WTC11 (cell line): ENCODE measurements at regions not wholly inside any gene's neighbourhood (a gene's known extent, or its start where the extent isn't known, plus 50 kb on each side); places are given as distances from the start of the nearest gene placed in this dataset.

Source experiments
- ATAC-seq: fragments of 200-7000 bp; cut with Tn5 transposase; 2 replicates; pipeline ENCODE4 v1.10.0; 2021; ENCODE audit warnings: mild to moderate bottlenecking, moderate library complexity
- CTCF ChIA-PET: fragments of 300-600 bp; sonication (Branson Sonifier 250); formaldehyde crosslinking; loops from one replicate; lab custom pipeline; 2021; ENCODE audit warnings: antibody characterized with exemption; lab: Charles Lee
- POLR2A ChIA-PET: fragments of 350-600 bp; sonication (Branson Sonifier 250); formaldehyde crosslinking; loops from one replicate; lab custom pipeline; 2021; ENCODE audit warnings: antibody characterized with exemption; lab: Charles Lee
- DNase-seq: peaks from one replicate; pipeline ENCODE4 v3.0.0; 2021; ENCODE audit warnings: low spot score
- H3K27ac Mint-ChIP-seq: 2 replicates; pipeline ENCODE4 v1.8.0; 2021; ENCODE audit warnings: mixed read lengths
- H3K27me3 Mint-ChIP-seq: 2 replicates; pipeline ENCODE4 v1.8.0; 2021; ENCODE audit warnings: low read depth, mild to moderate bottlenecking, moderate library complexity, mixed read lengths
- H3K36me3 Mint-ChIP-seq: 2 replicates; pipeline ENCODE4 v1.8.0; 2021; ENCODE audit warnings: mixed read lengths
- H3K4me1 Mint-ChIP-seq: 2 replicates; pipeline ENCODE4 v1.8.0; 2022; ENCODE audit warnings: mixed read lengths
- H3K4me3 Mint-ChIP-seq: 2 replicates; pipeline ENCODE4 v1.8.0; 2021; ENCODE audit warnings: mild to moderate bottlenecking, moderate library complexity, mixed read lengths
- H3K9me3 Mint-ChIP-seq: 2 replicates; pipeline ENCODE4 v1.8.0; 2021; ENCODE audit warnings: mixed read lengths
- CBFB ChIP-seq: sonication (generic); formaldehyde crosslinking; IDR thresholded peaks from 2 replicates; pipeline ENCODE4 v1.8.1; 2022; ENCODE audit warnings: mild to moderate bottlenecking, low read depth, missing genetic modification reagents
- GTF2I ChIP-seq: fragments of 250-450 bp; sonication (Bioruptor Pico); conservative IDR thresholded peaks from 2 replicates; pipeline ENCODE4 v1.4.0; 2021; ENCODE audit warnings: mild to moderate bottlenecking
- HMGA2 ChIP-seq: fragments of 250-450 bp; sonication (Bioruptor Pico); IDR thresholded peaks from 2 replicates; pipeline ENCODE4 v1.4.0; 2021; ENCODE audit warnings: mild to moderate bottlenecking, moderate library complexity
- NFYB ChIP-seq: sonication (generic); formaldehyde crosslinking; conservative IDR thresholded peaks from 2 replicates; pipeline ENCODE4 v1.8.0; 2022; ENCODE audit warnings: low read depth, missing genetic modification reagents
- OVOL2 ChIP-seq: fragments of 250-450 bp; sonication (Bioruptor Pico); IDR thresholded peaks from 2 replicates; pipeline ENCODE4 v1.9.0; 2021; ENCODE audit warnings: mild to moderate bottlenecking, borderline replicate concordance
- ZNF219 ChIP-seq: sonication (generic); formaldehyde crosslinking; IDR thresholded peaks from 2 replicates; pipeline ENCODE4 v1.8.0; 2023; ENCODE audit warnings: missing genetic modification reagents, mild to moderate bottlenecking, borderline replicate concordance
- TF ChIP-seq, protein P1 (sequence below): fragments of 250-450 bp; sonication (Bioruptor Pico); IDR thresholded peaks from 2 replicates; pipeline ENCODE4 v1.8.0; 2021; ENCODE audit warnings: mild to moderate bottlenecking
- TF ChIP-seq, protein P2 (sequence below): sonication (generic); formaldehyde crosslinking; IDR thresholded peaks from 2 replicates; pipeline ENCODE4 v1.8.1; 2022; ENCODE audit warnings: low read depth, mild to moderate bottlenecking, moderate library complexity, missing genetic modification reagents, borderline replicate concordance
- TF ChIP-seq, protein P3 (sequence below): sonication (generic); formaldehyde crosslinking; IDR thresholded peaks from 2 replicates; pipeline ENCODE4 v1.8.1; 2023; ENCODE audit warnings: mild to moderate bottlenecking, moderate library complexity, missing genetic modification reagents
- TF ChIP-seq, protein P4 (sequence below): sonication (generic); formaldehyde crosslinking; IDR thresholded peaks from 2 replicates; pipeline ENCODE4 v1.8.1; 2023; ENCODE audit warnings: mild to moderate bottlenecking, missing genetic modification reagents, borderline replicate concordance
- TF ChIP-seq, protein P5 (sequence below): fragments of 250-450 bp; sonication (Bioruptor Pico); IDR thresholded peaks from 2 replicates; pipeline ENCODE4 v2.1.2; 2022; ENCODE audit warnings: mild to moderate bottlenecking, moderate library complexity
- TF ChIP-seq, protein P6 (sequence below): sonication (generic); formaldehyde crosslinking; IDR thresholded peaks from 2 replicates; pipeline ENCODE4 v1.8.0; 2022; ENCODE audit warnings: missing genetic modification reagents

DNA sequence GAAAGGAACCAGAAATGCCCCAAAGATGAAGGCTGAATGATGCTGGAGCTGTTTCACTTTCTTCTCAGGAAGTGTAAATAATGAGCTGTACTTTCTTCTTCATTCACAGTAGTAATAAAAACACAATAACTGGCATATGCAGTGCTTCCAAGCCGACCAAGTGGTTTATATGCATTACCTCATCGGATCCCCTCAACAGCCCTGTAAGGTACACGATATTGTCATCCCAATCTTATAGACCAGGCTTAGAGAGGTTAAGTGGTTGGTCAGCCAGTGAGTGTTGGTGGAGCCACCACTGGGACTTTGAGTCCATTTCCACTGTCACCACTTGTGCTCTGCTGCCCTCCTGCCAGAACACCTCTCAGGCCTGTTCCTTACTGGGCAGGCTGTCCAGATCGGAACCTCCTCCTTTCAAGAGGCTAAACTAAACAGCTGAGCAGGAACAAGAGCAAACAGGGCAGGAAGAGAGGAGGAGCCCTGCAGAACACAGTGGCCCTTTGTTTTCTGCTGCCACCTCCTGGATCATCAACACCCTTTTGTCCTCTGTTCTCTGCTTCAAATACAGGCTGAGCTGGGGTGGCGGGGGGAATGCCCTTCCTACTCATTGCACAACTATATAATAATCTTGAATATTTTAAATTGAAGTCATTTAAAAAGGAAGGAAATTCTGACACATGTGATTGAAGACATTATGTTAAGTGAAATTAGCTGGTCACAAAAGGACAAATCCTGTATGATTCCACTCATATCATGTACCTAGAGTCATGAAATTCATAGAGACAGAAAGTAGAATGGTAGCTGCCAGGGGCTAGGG lies 112.5 kb upstream of the ATP6AP2 start:
- no peak overlapping the region for H3K27ac Mint-ChIP-seq
- CTCF ChIA-PET = interaction anchor here (0.8 to 2.3 kb wide), 9 partner anchors 9 to 169 kb away, joined by 3 to 15 read pairs (median 5); no protein-coding TSS in a partner anchor
- H3K27me3 Mint-ChIP-seq = peaks cover 23% of the 10 kb centered on the region
- DNase-seq (peak; percentile 16), ATAC-seq (peak; percentile 81)
- no peaks in the 10 kb centered on the region for H3K9me3 Mint-ChIP-seq
- no peaks in the 10 kb centered on the region for H3K36me3 Mint-ChIP-seq
- H3K4me3 Mint-ChIP-seq = no peak overlapping the region
- POLR2A ChIA-PET = no interaction called here
- peaks cover 22% of the 10 kb centered on the region for H3K4me1 Mint-ChIP-seq
- TF ChIP-seq, protein P1, sequence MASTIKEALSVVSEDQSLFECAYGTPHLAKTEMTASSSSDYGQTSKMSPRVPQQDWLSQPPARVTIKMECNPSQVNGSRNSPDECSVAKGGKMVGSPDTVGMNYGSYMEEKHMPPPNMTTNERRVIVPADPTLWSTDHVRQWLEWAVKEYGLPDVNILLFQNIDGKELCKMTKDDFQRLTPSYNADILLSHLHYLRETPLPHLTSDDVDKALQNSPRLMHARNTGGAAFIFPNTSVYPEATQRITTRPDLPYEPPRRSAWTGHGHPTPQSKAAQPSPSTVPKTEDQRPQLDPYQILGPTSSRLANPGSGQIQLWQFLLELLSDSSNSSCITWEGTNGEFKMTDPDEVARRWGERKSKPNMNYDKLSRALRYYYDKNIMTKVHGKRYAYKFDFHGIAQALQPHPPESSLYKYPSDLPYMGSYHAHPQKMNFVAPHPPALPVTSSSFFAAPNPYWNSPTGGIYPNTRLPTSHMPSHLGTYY (CRISPR knock-in tag) = no peak
- TF ChIP-seq, protein P2, sequence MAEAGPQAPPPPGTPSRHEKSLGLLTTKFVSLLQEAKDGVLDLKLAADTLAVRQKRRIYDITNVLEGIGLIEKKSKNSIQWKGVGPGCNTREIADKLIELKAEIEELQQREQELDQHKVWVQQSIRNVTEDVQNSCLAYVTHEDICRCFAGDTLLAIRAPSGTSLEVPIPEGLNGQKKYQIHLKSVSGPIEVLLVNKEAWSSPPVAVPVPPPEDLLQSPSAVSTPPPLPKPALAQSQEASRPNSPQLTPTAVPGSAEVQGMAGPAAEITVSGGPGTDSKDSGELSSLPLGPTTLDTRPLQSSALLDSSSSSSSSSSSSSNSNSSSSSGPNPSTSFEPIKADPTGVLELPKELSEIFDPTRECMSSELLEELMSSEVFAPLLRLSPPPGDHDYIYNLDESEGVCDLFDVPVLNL (CRISPR knock-in tag) = no peak
- TF ChIP-seq, protein P3, sequence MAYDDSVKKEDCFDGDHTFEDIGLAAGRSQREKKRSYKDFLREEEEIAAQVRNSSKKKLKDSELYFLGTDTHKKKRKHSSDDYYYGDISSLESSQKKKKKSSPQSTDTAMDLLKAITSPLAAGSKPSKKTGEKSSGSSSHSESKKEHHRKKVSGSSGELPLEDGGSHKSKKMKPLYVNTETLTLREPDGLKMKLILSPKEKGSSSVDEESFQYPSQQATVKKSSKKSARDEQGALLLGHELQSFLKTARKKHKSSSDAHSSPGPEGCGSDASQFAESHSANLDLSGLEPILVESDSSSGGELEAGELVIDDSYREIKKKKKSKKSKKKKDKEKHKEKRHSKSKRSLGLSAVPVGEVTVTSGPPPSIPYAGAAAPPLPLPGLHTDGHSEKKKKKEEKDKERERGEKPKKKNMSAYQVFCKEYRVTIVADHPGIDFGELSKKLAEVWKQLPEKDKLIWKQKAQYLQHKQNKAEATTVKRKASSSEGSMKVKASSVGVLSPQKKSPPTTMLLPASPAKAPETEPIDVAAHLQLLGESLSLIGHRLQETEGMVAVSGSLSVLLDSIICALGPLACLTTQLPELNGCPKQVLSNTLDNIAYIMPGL (CRISPR knock-in tag) = no peak
- TF ChIP-seq, protein P4, sequence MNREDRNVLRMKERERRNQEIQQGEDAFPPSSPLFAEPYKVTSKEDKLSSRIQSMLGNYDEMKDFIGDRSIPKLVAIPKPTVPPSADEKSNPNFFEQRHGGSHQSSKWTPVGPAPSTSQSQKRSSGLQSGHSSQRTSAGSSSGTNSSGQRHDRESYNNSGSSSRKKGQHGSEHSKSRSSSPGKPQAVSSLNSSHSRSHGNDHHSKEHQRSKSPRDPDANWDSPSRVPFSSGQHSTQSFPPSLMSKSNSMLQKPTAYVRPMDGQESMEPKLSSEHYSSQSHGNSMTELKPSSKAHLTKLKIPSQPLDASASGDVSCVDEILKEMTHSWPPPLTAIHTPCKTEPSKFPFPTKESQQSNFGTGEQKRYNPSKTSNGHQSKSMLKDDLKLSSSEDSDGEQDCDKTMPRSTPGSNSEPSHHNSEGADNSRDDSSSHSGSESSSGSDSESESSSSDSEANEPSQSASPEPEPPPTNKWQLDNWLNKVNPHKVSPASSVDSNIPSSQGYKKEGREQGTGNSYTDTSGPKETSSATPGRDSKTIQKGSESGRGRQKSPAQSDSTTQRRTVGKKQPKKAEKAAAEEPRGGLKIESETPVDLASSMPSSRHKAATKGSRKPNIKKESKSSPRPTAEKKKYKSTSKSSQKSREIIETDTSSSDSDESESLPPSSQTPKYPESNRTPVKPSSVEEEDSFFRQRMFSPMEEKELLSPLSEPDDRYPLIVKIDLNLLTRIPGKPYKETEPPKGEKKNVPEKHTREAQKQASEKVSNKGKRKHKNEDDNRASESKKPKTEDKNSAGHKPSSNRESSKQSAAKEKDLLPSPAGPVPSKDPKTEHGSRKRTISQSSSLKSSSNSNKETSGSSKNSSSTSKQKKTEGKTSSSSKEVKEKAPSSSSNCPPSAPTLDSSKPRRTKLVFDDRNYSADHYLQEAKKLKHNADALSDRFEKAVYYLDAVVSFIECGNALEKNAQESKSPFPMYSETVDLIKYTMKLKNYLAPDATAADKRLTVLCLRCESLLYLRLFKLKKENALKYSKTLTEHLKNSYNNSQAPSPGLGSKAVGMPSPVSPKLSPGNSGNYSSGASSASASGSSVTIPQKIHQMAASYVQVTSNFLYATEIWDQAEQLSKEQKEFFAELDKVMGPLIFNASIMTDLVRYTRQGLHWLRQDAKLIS (CRISPR knock-in tag) = no peak
- no peak for TF ChIP-seq CBFB
- no peak for TF ChIP-seq GTF2I (CRISPR knock-in tag)

DNA sequence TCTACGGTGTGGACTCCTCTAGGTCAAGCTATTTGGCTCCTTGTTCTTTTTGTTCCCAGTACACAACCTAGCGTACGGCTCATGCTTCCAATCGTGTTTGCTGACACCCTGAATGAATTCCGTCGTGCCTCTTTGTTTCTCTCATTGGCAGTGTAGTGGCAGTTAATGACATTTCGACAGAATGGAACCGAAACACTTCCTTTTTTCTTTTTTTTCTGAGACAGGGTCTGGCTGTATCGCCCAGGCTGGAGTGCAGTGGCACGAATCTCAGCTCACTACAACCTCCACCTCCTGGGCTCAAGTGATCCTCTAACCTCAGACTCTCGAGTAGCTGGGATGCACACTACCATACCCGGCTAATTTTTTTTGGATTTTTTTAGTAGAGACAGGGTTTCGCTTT lies 113.3 kb upstream of the ATP6AP2 start:
- no peaks in the 10 kb centered on the region for H3K9me3 Mint-ChIP-seq
- POLR2A ChIA-PET = no interaction called here
- peaks cover 19% of the 10 kb centered on the region for H3K4me1 Mint-ChIP-seq
- ATAC-seq = no peak
- H3K4me3 Mint-ChIP-seq = no peak overlapping the region
- no peak for DNase-seq
- TF ChIP-seq, protein P5, sequence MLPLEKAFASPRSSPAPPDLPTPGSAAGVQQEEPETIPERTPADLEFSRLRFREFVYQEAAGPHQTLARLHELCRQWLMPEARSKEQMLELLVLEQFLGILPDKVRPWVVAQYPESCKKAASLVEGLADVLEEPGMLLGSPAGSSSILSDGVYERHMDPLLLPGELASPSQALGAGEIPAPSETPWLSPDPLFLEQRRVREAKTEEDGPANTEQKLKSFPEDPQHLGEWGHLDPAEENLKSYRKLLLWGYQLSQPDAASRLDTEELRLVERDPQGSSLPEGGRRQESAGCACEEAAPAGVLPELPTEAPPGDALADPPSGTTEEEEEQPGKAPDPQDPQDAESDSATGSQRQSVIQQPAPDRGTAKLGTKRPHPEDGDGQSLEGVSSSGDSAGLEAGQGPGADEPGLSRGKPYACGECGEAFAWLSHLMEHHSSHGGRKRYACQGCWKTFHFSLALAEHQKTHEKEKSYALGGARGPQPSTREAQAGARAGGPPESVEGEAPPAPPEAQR (CRISPR knock-in tag) = no peak
- TF ChIP-seq HMGA2 (CRISPR knock-in tag) (no peak), NFYB (no peak), ZNF219 (CRISPR knock-in tag) (no peak), OVOL2 (CRISPR knock-in tag) (no peak), GTF2I (CRISPR knock-in tag) (no peak)
- TF ChIP-seq, protein P6, sequence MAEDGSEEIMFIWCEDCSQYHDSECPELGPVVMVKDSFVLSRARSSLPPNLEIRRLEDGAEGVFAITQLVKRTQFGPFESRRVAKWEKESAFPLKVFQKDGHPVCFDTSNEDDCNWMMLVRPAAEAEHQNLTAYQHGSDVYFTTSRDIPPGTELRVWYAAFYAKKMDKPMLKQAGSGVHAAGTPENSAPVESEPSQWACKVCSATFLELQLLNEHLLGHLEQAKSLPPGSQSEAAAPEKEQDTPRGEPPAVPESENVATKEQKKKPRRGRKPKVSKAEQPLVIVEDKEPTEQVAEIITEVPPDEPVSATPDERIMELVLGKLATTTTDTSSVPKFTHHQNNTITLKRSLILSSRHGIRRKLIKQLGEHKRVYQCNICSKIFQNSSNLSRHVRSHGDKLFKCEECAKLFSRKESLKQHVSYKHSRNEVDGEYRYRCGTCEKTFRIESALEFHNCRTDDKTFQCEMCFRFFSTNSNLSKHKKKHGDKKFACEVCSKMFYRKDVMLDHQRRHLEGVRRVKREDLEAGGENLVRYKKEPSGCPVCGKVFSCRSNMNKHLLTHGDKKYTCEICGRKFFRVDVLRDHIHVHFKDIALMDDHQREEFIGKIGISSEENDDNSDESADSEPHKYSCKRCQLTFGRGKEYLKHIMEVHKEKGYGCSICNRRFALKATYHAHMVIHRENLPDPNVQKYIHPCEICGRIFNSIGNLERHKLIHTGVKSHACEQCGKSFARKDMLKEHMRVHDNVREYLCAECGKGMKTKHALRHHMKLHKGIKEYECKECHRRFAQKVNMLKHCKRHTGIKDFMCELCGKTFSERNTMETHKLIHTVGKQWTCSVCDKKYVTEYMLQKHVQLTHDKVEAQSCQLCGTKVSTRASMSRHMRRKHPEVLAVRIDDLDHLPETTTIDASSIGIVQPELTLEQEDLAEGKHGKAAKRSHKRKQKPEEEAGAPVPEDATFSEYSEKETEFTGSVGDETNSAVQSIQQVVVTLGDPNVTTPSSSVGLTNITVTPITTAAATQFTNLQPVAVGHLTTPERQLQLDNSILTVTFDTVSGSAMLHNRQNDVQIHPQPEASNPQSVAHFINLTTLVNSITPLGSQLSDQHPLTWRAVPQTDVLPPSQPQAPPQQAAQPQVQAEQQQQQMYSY (CRISPR knock-in tag) = no peak
- TF ChIP-seq, all 79 proteins: peak for 0
- Mint-ChIP-seq H3K27ac (no peak overlapping the region), H3K36me3 (no peaks in the 10 kb centered on the region), H3K27me3 (peaks cover 23% of the 10 kb centered on the region)
- CTCF ChIA-PET = interaction anchor here (1.7 to 2.3 kb wide), 2 partner anchors 56 to 153 kb away, joined by 7 to 15 read pairs; no protein-coding TSS in a partner anchor
